HCT116 (cell line): ENCODE measurements at regions not wholly inside any gene's neighbourhood (a gene's known extent, or its start where the extent isn't known, plus 50 kb on each side); places are given as distances from the start of the nearest gene placed in this dataset.

ENCODE experiments used
- ATAC-seq: fragments of 200-7000 bp; cut with Tn5 transposase; 2 replicates; pipeline ENCODE4 v1.9.1; 2020; ENCODE audit warnings: mild to moderate bottlenecking, moderate library complexity
- BruUV-seq: library from RNA; stranded (reverse); fragments of 400-500 nt; replicated peaks from 2 replicates; lab custom pipeline; 2021; lab: Mats Ljungman, UMichigan
- CTCF ChIA-PET: fragments of 300-600 bp; sonication (Branson Sonifier 250); formaldehyde crosslinking; loops from one replicate; lab custom pipeline; 2021; ENCODE audit warnings: antibody characterized with exemption; lab: Charles Lee
- POLR2A ChIA-PET: fragments of 300-600, 350-600 bp; sonication (Branson Sonifier 250); formaldehyde crosslinking; loops from one replicate; lab custom pipeline; 2021; ENCODE audit warnings: antibody characterized with exemption; lab: Charles Lee
- RAD21 ChIA-PET, 2 experiments: fragments of 300-600 bp; sonication (Branson Sonifier 250); formaldehyde crosslinking; loops; one replicate each; lab custom pipeline; 2023; ENCODE audit warnings: low total read pairs in 2 of 2; ENCODE audit not compliant: uncharacterized antibody in 2 of 2, unreplicated experiment in 2 of 2, low non-redundant PET in 1 of 2; lab: Charles Lee
- DNase-seq: peaks from one replicate; pipeline ENCODE4 v3.0.0-alpha.2; 2010; ENCODE audit warnings: low read depth, low spot score
- H2AFZ ChIP-seq: fragments of 200-600 bp; shearing (Covaris generic), sonication (generic); 2 replicates; pipeline ENCODE4 v1.6.1; 2017; ENCODE audit warnings: low read depth, mixed run types, mixed read lengths, antibody characterized with exemption, low read length; ENCODE audit not compliant: poor library complexity, severe bottlenecking
- H3K27ac ChIP-seq: 2 replicates; pipeline ENCODE4 v1.5.1; 2012; ENCODE audit warnings: low read depth, low read length
- H3K27me3 ChIP-seq: fragments of 200-600 bp; sonication (generic); 2 replicates; pipeline ENCODE4 v1.6.1; 2016; ENCODE audit warnings: mixed run types, low read length, mixed read lengths; ENCODE audit not compliant: insufficient read depth
- H3K36me3 ChIP-seq, 2 experiments: fragments of 200-500 bp in 1 of 2; fragments of 200-600 bp in 1 of 2; sonication (Bioruptor generic) in 1 of 2; sonication (generic) in 1 of 2; 2 replicates each; pipeline versions ENCODE4 v1.5.1 to v1.6.1; 2014 to 2016; ENCODE audit warnings: low read length in 2 of 2, inconsistent platforms in 1 of 2, mixed read lengths in 1 of 2, mixed run types in 1 of 2; ENCODE audit not compliant: insufficient read depth in 2 of 2, control insufficient read depth in 1 of 2
- H3K4me1 ChIP-seq, 2 experiments: fragments of 200-600 bp in 1 of 2; sonication (generic) in 1 of 2; 2 replicates each; pipeline versions ENCODE4 v1.5.1 to v1.6.1; 2012 to 2017; ENCODE audit warnings: low read length in 2 of 2, inconsistent platforms in 1 of 2, mild to moderate bottlenecking in 1 of 2, mixed read lengths in 1 of 2, mixed run types in 1 of 2, moderate library complexity in 1 of 2; ENCODE audit not compliant: insufficient read depth in 2 of 2, control insufficient read depth in 1 of 2
- H3K4me2 ChIP-seq: fragments of 200-600 bp; sonication (generic); 2 replicates; pipeline ENCODE4 v1.6.1; 2017; ENCODE audit warnings: mixed run types, low read length, mixed read lengths
- H3K4me3 ChIP-seq, 2 experiments: fragments of 200-600 bp in 1 of 2; sonication (generic) in 1 of 2; replicated peaks in 1 of 2; 2 replicates each; pipeline ENCODE4 v1.5.1; 2011 to 2016; ENCODE audit warnings: low read length in 2 of 2, control low read depth in 1 of 2, low read depth in 1 of 2, mild to moderate bottlenecking in 1 of 2, mixed read lengths in 1 of 2, mixed run types in 1 of 2
- H3K79me2 ChIP-seq: fragments of 200-600 bp; sonication (generic); 2 replicates; pipeline ENCODE4 v1.6.1; 2017; ENCODE audit warnings: mild to moderate bottlenecking, mixed run types, low read length, moderate library complexity, mixed read lengths; ENCODE audit not compliant: insufficient read depth
- H3K9ac ChIP-seq: fragments of 200-600 bp; sonication (generic); 2 replicates; pipeline ENCODE4 v1.6.1; 2016; ENCODE audit warnings: low read length, mixed read lengths
- H3K9me2 ChIP-seq: fragments of 200-600 bp; sonication (generic), shearing (Covaris generic); 2 replicates; pipeline ENCODE4 v1.6.1; 2017; ENCODE audit warnings: mixed run types, mild to moderate bottlenecking, moderate library complexity; ENCODE audit not compliant: insufficient read depth
- H3K9me3 ChIP-seq, 2 experiments: fragments of 200-500 bp in 1 of 2; fragments of 200-600 bp in 1 of 2; sonication (Bioruptor generic) in 1 of 2; sonication (generic) in 1 of 2; 2 replicates each; pipeline ENCODE4 v1.6.1; 2014 to 2017; ENCODE audit warnings: low read length in 2 of 2, mixed read lengths in 2 of 2, inconsistent platforms in 1 of 2, low read depth in 1 of 2, mild to moderate bottlenecking in 1 of 2, mixed run types in 1 of 2, moderate library complexity in 1 of 2; ENCODE audit not compliant: control insufficient read depth in 1 of 2, insufficient read depth in 1 of 2
- H4K20me1 ChIP-seq: fragments of 200-600 bp; sonication (generic), shearing (Covaris generic); 2 replicates; pipeline ENCODE4 v1.6.1; 2017; ENCODE audit warnings: mixed run types, mild to moderate bottlenecking, moderate library complexity; ENCODE audit not compliant: insufficient read depth
- ATF3 ChIP-seq: IDR thresholded peaks from 2 replicates; pipeline ENCODE4 v1.6.1; 2012
- CBX3 ChIP-seq: IDR thresholded peaks from 2 replicates; pipeline ENCODE4 v1.6.1; 2012; ENCODE audit warnings: low read depth
- CEBPB ChIP-seq: IDR thresholded peaks from 2 replicates; pipeline ENCODE4 v1.6.1; 2012; ENCODE audit warnings: low read depth
- CTCF ChIP-seq, 3 experiments: fragments of 200-600 bp in 1 of 3; sonication (generic) in 1 of 3; IDR thresholded peaks in 2 of 3; conservative IDR thresholded peaks in 1 of 3; 2 replicates each; pipeline ENCODE4 v1.5.1; 2012 to 2017; ENCODE audit warnings: low read depth in 2 of 3, low read length in 2 of 3, antibody characterized with exemption in 1 of 3, borderline replicate concordance in 1 of 3, control low read depth in 1 of 3, mild to moderate bottlenecking in 1 of 3, mixed read lengths in 1 of 3, mixed run types in 1 of 3, moderate library complexity in 1 of 3; ENCODE audit not compliant: insufficient read depth in 1 of 3
- EGR1 ChIP-seq: IDR thresholded peaks from 2 replicates; pipeline ENCODE4 v1.6.1; 2012; ENCODE audit warnings: low read depth
- ELF1 ChIP-seq: IDR thresholded peaks from 2 replicates; pipeline ENCODE4 v1.6.1; 2012; ENCODE audit warnings: low read depth, borderline replicate concordance
- EZH2 ChIP-seq: fragments of 200-600 bp; sonication (generic); IDR thresholded peaks from 2 replicates; pipeline ENCODE4 v1.6.1; 2017; ENCODE audit warnings: antibody characterized with exemption, mixed run types
- EZH2phosphoT487 ChIP-seq: fragments of 200-600 bp; IDR thresholded peaks from 2 replicates; pipeline ENCODE4 v1.6.1; 2018; ENCODE audit warnings: antibody characterized with exemption, borderline replicate concordance
- FOSL1 ChIP-seq: IDR thresholded peaks from 2 replicates; pipeline ENCODE4 v1.6.1; 2012; ENCODE audit warnings: low read depth
- JUND ChIP-seq: IDR thresholded peaks from 2 replicates; pipeline ENCODE4 v1.6.1; 2012
- MAX ChIP-seq: IDR thresholded peaks from 2 replicates; pipeline ENCODE4 v1.6.1; 2012
- POLR2A ChIP-seq: IDR thresholded peaks from 2 replicates; pipeline ENCODE4 v1.7.0; 2011; ENCODE audit warnings: borderline replicate concordance; ENCODE audit not compliant: insufficient read depth, insufficient read length; ENCODE audit errors: extremely low read depth
- POLR2AphosphoS5 ChIP-seq: IDR thresholded peaks from 2 replicates; pipeline ENCODE4 v1.6.1; 2011; ENCODE audit warnings: mild to moderate bottlenecking, low read depth, low read length, moderate library complexity
- SP1 ChIP-seq: IDR thresholded peaks from 2 replicates; pipeline ENCODE4 v1.6.1; 2012; ENCODE audit warnings: low read depth
- TCF7L2 ChIP-seq: IDR thresholded peaks from 2 replicates; pipeline ENCODE4 v1.7.0; 2011; ENCODE audit warnings: borderline replicate concordance, inconsistent platforms; ENCODE audit not compliant: insufficient read depth, insufficient read length; ENCODE audit errors: extremely low read depth
- YY1 ChIP-seq: IDR thresholded peaks from 2 replicates; pipeline ENCODE4 v1.6.1; 2011; ENCODE audit warnings: low read length, low read depth, moderate library complexity, mild to moderate bottlenecking; ENCODE audit not compliant: insufficient replicate concordance; ENCODE audit errors: extremely low read depth
- ZBTB33 ChIP-seq: IDR thresholded peaks from 2 replicates; pipeline ENCODE4 v1.6.1; 2011; ENCODE audit warnings: mild to moderate bottlenecking, low read length, moderate library complexity; ENCODE audit not compliant: insufficient replicate concordance; ENCODE audit errors: extremely low read depth
- ZNF274 ChIP-seq: fragments of 200-500 bp; sonication (Bioruptor generic); IDR thresholded peaks from 2 replicates; pipeline ENCODE4 v1.6.1; 2014; ENCODE audit warnings: mild to moderate bottlenecking, low read depth, low read length, inconsistent platforms
- intact Hi-C: fragments of 100-400 bp; cut with micrococcal nuclease; formaldehyde crosslinking; loops from 2 replicates; pipeline ENCODE4 v1.10.0; 2022

GRCh38 chr4:83979773-83980172 lies 443.9 kb downstream of the GPAT3 start:
- H3K9me3 ChIP-seq: no peaks in the 10 kb centered on the region

More at GRCh38 chr4:83979773-83980172, 443.9 kb downstream of the GPAT3 start:
- no peaks in the 10 kb centered on the region for H3K36me3 ChIP-seq
- no TSS peak for BruUV-seq
- ChIA-PET CTCF (no interaction called here), POLR2A (no interaction called here), RAD21 (no interaction called here)
- H3K9me2 ChIP-seq: no peaks in the 10 kb centered on the region
- H2AFZ ChIP-seq: no peak overlapping the region
- ATAC-seq (no peak), DNase-seq (no peak)
- no peak overlapping the region for H3K27ac ChIP-seq
- H3K9ac ChIP-seq: no peak overlapping the region
- no peaks in the 10 kb centered on the region for H4K20me1 ChIP-seq
- no peak overlapping the region for H3K4me2 ChIP-seq
- no peaks in the 10 kb centered on the region for H3K4me1 ChIP-seq
- intact Hi-C loops: no loop called here
- no peaks in the 10 kb centered on the region for H3K79me2 ChIP-seq
- no peak for TF ChIP-seq POLR2AphosphoS5
- TF ChIP-seq MAX: no peak
- TF ChIP-seq FOSL1: no peak
- no peak for TF ChIP-seq CEBPB
- no peak for TF ChIP-seq EGR1
- TF ChIP-seq POLR2A: no peak
- no peak for TF ChIP-seq YY1
- no peak for TF ChIP-seq SP1
- no peak for TF ChIP-seq ATF3
- no peak for TF ChIP-seq CBX3
- no peak for TF ChIP-seq JUND
- TF ChIP-seq EZH2phosphoT487: no peak
- no peak for TF ChIP-seq ZBTB33
- no peak for TF ChIP-seq CTCF (IDR thresholded peaks at IDR 0.05 in 2 of 3, conservative IDR thresholded peaks at IDR 0.05 in 1 of 3; ENCODE audit: borderline replicate concordance in 1 of 3, insufficient read depth in 1 of 3, low read depth in 2 of 3, low read length in 2 of 3)
- no peak for TF ChIP-seq EZH2
- TF ChIP-seq TCF7L2: no peak
- no peak for TF ChIP-seq ZNF274
- TF ChIP-seq ELF1: no peak
- H3K27me3 ChIP-seq: no peaks in the 10 kb centered on the region
- H3K4me3 ChIP-seq: no peak overlapping the region
